ENCODE measurements at regions not wholly inside any gene's neighbourhood (a gene's known extent, or its start where the extent isn't known, plus 50 kb on each side); places are given as distances from the start of the nearest gene placed in this dataset.

DNA sequence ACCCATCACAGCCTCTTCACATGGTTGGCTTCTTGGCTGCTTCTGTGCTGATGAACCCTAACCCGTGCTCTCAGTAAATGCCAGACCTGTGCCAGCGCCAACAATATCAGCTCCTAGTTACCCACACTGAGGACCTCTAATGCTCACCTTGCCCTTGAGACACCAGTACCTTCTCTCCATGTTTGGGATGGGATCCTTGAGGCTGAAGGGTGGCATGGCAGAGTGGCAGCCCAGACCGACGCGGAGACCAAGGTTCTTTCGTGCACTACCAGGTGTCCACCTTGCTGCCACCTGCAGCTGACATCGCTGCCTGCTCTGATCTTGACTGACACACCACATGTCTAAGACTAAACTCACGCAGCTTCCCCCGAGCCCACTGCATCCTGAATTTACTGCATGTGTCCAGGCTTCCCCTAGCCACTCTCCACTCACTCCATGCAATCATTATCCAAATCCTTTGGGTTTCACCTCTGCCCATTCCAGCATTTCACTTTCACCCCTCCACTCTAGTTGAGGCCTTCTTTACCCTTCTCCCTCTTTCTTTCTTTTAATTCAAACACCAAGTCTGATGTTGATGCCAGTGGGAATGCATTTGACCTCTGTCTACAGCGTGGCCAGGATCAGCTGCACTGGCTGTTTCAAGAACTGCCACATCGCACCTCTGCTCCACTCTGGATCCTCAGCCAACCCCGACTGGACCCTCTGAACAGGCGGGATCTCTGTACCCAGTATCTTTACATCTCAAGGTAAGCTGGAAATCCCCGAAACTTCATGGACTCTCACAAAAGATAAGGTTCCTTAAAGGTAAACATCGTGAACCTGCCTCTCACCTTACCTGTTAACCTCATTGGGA is 294.9 kb downstream of the GLRX3 start:
- DNase-seq: no peak

DNA sequence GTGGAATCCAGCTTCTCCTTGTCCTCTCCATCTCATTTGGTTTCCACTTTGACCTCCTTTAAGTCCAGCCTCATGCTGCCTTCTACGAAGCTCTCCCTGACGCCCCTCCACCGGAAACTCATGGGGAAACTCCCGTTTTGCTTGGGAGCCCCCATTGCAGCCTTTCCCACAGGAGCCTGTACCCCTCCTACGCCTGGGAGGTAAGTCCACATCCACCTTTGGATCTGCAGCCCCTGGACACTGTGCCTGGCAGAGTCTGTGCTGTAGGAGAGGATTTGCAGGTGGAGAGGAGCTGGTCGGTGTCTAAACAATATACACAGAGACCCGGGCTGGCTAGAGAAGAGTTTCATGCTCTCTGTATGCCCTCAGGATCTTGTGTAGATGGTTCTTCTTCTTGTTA is 296.1 kb downstream of the GLRX3 start:
- DNase-seq: no peak

DNA sequence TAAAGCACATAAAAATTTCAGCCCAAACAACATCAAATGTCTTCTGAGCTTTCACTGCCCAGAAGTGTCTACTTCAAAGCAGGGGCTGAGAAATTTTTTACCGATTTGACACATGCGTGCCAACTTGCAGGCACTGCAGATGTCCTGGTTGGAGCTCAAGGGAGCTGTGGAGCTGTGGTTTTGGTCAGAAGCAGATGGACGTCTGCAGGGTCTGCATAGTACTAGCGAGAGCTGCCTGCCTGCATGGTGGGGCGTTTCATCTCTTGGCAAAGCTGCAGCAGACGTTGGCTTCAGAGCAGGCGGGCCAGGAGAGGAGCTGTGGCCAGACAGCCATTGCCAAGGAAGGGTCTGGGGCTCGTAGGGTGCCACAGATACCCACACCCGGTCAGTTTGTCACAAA is 296.7 kb downstream of the GLRX3 start:
- no peak for DNase-seq

DNA sequence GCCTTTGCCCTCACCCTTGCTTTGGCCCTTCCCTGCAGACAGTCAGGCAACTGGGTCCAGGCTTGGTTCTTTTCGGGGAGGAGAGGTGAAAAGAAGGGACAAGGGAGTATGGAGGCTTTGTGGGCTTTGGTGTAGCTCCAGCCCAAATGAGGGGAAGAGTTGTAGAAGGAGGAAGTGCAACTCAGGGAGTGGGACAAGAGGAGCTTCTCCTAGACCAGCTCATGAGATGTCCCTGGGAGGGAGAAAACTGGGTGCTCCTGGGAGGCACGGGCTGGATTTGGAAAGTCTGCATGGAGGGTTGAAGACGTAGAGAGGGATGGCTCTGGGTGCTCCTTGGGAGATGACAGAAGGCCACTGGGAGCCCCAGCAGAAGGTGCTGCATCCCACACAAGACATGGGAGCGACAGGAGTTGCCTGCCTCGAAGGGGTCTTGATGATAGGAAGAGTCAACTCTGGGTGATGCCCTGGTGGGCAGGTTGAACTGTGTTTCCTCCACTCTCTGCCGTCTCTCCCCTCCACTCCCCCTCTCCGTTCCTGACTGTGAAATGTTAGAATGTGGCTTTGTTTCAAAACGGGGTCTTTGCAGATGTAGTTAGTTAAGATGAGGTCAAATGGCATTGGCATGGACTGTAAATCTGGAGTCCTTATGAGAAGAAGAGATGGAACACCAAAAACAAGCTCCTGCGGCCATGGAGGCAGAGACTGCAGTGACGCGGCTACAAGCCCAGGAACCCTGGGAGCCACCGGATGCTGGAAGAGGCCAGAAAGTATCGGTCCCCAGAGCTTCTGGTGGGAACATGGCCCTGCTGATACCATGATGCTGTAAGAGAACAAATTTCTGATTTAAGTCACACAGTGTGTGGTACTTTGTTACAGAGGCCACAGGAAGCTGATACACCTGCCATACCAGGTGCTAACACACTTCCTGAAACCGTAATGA is 298.5 kb downstream of the GLRX3 start:
- DNase-seq: no peak

DNA sequence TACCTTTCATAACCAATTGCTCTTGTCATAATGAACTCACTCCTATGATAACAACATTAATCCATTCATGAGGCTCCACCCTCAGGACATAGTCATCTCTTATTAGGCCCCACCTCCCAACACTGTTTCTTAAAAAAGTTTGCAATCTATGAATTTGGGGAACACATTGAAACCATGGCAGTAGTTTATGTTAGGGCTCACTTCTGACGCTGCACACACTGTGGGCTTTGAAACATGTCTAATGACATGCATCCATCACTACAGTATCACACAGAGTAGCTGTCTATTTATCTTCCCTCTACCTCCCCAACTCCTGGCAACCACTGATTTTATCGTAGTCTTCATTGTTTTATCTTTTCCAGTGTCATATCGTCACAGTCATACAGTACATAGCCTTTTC is 299.8 kb downstream of the GLRX3 start:
- DNase-seq: no peak

DNA sequence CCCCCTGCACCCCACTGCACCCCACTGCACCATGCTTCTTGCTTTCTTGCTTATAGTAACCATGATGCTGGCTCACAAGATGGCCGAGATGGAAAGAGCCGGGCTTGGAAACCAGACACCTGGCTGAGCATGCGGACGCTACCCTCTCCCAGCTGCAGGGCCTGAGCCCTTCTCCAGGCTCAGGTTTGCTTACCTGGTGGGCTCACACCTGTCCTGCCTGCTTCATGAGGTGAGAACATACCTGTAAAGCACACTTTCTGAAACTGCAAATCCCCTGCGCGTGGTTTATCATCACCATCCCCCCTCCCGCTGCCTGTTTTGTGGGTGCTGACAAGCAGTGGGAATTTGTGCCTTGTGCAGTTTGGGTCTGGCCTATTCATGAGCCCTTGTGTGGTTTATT is 302.7 kb downstream of the GLRX3 start:
- DNase-seq: no peak

DNA sequence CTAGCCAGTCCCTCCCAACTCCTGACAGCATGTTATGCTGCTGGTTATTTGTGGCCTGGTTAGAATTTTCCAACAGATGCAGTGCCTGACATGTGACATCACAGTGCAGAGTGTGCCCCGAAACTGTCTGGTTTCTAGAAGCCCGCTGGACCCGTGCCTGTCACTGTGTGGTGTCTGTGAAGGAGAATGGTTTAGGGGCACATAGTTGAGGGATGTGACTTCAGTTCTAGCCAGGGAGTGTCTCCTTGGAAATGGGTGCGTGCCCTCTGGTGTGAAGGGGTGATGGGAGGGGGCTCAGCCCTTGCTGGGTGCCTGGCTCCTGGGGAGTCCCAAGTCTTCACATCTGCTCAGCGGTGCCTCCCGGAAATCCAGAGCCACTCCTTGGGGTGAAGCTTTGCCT is 303.6 kb downstream of the GLRX3 start:
- DNase-seq: no peak

DNA sequence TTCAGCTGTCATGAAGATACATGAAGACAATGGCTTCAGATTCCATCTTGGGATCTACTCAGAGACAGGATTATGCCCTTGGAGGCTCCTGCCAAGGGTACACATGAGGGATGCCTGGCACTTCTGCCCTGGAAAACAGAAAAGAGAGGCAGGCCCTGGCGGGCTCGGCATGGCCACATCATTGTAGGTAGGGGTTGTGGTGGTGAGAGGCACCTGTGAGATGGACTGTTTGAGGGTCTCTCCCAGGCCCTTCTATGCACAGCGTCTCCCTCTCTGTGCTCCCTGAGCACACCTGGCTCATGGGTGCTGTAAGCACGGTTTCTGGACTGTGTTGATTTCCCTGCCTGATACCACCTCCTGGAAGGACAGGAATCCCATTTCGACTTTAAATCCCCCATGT is 304.3 kb downstream of the GLRX3 start:
- no peak for DNase-seq

DNA sequence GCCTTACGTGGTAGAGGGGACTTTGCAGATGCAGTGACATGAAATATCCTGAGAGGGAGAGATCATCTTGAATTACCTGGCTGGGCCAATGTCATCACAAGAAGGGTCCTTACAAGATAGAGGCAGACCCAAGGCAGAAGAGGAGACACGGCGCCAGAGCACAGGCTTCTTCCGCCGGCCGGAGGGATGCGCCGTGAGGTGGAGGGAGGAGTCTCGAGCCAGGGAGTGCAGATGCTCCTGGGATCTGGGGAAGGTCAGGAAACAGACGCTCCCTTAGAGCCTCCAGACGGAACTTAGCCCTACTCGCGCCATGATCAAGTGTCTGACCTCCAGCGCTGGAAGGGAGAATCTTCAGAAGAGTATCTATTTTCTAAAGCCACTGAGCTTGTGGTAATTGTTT is 304.8 kb downstream of the GLRX3 start:
- no peak for DNase-seq

DNA sequence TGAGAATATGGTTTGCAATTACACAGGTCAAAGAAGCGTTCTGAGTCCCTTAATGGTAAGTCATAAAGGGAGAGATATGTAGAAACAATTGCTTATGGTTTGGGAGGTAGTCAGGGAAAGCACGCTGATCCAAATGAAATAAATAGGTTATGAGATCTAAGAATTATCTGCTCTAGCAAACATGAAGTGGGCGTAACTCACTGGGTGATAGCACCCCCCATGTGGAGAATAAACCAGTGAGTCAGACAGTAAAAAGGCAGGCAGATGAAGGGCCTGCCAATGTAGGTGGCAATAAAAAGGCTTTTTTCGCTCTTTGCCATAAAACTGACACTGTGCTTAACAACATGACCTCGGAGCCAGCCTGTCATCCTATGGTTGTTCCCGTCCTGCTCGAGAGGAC is 306.9 kb downstream of the GLRX3 start:
- DNase-seq: no peak

DNA sequence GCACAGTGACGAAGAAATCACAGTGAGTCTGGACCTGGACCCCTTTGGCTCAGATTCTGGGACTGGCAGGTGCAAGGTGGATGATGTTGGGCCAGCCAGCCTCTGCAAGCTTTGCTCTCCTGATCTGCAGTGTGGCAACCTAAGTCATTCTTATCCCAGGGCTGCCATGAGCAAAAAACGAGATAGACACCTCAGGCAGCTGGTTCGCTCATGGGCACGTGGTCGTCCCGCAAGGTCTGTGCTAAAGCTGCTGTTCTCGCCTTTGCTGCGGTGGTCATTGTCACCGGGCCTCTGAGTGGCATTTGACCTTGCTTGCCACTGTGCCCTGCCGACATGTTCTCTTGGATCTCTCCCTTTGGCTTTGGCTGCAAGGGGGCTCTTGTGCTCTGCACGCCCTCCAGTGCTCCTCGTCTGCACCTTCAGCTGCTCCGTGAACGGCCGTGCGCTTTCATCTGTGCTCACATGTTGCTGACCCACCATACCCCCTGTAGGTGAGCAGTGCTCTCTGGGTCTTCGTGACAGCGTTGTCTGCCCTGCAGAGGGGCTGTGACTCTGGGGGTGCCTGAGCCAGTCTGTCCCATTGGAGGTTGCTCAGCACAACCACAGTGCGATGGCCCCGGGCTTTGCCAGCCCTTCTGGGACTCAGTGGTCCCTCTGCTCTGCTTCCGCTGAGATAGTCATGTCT is 317.0 kb downstream of the GLRX3 start:
- DNase-seq: no peak

DNA sequence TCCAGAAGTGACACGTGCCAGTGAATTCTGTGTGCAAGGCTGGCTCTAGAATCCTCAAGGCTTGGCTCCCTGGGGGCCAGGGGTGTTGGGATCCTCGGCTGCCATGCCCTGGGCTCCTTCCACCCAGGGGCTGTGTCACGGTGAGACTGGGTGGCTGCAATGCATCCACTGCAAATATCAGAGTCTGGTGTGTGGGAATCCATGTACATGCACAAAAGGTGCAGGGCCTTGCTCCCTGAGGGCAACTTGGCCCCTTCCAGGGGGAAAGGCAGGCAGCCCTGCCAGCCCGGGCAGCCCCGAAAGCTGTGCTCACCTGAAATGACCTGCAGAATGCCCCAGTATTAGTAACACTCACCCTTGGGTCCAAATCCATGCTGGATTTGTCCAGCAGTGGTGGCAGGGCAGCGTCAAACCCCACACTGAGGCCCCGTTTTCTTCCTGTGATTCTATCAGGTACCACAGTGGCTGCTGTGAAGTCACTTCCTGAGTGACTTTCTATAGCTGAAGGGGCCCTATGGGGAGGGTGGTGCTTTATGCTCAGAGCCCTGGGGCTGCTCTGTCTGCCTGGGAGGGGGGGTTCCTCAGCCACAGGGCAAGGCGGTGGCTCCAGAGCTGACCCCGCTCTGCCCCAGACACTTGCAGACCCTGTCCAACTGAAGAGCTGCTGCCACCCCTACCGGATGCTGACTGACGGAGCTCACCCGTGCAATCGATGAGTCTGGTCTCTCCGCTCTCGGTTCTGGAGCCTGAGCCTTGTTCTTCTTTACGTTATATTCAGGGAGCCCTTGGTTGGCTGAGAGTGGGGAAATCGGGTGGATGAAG is 317.7 kb downstream of the GLRX3 start:
- DNase-seq: no peak

DNA sequence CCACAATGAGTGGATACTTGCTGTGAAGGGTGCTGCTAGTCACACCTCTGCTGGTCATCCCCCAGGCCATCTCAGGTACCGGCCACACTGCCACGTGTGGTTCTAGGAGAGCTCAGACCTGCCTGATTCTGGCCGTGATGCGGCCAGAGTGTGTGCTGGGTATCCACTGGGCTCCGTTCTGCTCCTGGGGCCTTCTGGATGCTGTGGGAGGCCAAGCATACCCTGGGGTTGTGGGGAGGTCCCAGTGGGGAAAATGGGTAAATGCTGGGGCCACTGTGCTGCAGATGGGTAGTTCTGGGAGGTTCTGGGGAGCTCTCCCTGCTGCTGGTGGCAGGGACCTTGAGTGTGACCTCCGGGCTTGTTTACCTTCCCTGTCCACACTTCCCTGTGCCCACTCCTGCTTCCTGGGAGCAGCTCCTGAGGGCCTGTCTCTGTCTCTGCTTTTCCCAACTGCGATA is 318.4 kb downstream of the GLRX3 start:
- no peak for DNase-seq

DNA sequence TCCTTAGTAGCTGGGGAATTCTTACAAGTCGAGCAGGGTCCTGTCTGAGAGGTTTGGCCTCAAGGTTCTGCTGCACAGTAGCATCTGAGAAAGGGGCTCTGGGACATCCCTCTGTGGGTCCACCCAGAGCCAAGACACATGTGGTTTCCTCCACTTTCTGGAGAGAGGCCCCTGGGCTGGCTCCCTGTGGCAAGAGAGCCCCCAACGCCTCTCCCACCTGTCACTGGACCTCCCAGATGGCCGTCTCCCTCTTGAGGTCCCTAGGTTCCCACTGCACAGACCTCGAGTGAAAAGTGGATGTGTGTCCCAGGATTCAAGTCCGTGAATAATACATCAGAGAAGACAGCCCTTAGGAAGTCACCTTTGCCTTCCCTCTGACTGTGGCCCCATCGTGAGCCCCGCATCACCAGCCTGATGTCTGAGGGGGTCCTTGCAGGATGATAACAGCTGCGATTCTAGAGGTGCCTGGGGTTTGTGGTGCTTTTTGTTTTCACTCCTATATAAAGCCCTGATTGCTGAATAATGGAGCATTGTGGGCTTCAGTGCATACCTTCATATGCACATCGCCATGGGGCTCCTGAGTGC is 319.0 kb downstream of the GLRX3 start:
- no peak for DNase-seq

DNA sequence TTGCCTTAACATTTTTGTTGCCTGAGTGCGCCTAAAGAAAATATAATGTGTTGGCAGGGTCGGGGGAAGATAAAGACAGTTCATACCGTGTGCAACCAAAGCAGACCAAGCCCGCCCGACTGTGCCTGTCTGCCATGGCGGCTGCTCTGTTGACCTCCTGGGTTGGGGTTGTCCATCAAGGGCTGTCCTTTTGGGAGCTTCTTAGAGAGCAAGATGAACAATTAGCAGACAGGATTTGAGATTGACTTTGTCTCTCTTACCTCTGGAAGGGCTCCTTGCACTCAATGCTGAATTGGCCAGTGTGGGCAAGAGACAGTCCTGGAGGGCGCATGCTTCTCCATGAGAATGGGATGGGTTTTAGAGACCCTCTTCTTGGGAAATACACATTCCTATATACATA is 319.6 kb downstream of the GLRX3 start:
- no peak for DNase-seq

DNA sequence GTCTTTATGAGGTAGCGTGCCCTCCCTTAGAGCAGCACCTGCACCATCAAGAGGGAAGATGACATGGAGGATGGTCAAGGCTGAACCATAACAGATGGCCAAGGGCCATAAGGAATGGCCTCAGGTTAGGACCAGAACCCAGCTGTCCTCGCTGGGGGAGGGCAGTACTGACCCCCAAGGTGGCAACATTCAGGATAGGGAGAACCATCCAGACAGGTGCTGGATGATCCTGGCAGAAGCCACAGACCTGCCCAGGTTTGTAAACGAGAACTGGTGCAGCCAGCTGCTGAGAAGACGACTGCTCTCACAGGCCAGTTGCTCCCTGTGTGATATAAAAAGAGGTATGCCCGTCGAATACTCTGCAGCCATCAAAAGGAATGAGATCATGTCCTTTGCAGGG is 320.4 kb downstream of the GLRX3 start:
- DNase-seq: no peak

DNA sequence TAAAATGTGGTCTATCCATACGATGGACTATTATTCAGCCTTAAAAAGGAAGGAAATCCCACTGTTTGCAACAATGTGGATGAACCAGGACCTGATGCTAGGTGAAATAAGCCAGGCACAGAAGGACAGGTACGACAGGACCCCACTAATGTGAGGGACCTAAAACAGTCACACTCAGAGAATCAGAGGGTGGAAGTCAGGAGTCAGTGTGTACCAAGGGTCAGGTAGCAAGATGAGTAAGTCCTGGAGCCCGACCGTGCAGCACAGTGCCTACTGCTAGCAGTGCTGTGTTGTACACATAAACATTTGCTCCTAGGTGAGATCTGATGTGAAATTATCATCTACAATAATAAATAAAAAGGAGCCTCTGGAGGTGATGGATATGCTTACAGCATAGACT is 322.3 kb downstream of the GLRX3 start:
- DNase-seq: no peak

DNA sequence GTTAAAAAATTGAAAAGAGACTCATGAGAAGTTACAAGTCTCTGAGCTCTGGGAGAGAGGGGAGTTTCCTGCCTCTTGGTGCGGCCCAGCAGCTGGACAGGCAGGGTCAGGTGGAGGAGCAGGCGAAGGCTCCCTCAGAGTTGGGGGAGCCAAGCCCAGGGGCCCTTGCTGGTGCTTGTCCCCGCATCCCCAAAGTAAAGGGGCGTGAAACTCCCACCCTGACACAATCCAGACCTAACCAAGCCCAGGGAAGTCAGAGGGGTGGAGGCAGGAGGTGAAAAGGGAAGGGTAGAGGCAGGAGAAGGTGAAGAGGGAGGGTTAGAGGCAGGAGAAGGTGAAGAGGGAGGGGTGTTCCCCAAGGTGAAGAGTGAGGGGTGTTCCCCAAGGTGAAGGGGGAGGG is 322.8 kb downstream of the GLRX3 start:
- DNase-seq: no peak

DNA sequence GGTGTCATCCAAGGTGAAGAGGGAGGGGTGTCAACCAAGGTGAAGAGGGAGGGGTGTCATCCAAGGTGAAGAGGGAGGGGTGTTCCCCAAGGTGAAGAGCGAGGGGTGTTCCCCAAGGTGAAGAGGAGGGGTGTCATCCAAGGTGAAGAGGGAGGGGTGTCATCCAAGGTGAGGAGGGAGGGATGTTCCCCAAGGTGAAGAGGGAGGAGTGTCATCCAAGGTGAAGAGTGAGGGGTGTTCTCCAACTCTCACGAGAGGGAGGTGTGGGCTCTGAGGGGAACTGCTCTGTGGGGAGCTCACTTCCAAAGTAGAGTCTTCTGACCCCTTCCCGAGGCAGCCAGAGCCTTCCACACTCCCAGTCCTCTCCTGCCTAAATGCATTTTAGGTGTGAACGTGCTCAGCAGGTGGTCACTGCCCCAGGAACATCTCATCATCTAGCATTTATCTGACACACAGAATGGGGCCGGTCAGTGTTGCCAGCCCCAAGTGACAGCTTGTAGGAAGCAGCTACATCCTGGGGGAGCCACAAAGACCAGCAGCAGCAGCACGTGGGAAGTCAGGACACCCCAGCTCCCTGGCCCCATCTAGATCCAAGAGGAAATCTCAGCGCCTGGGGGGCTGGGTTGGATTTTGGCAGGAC is 323.8 kb downstream of the GLRX3 start:
- no peak for DNase-seq

DNA sequence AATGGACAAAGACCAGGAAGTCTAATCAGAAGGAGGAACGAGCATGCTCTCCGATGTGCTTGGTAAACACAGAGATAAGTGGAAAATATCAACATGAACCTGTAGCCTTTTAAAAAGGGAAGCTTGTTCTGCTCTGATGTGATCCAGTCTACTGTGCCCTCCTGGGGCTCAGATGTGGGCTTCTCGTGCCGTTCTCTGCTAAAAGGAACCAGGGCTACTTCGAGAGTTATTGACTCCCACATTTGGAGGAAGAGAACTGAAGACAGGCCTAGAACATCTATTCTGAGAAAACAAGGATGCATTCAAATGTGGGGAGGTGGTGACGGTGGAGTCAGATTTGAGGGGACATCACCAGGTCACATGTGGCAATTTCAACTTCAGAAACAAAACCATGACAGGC is 325.4 kb downstream of the GLRX3 start:
- no peak for DNase-seq

DNA sequence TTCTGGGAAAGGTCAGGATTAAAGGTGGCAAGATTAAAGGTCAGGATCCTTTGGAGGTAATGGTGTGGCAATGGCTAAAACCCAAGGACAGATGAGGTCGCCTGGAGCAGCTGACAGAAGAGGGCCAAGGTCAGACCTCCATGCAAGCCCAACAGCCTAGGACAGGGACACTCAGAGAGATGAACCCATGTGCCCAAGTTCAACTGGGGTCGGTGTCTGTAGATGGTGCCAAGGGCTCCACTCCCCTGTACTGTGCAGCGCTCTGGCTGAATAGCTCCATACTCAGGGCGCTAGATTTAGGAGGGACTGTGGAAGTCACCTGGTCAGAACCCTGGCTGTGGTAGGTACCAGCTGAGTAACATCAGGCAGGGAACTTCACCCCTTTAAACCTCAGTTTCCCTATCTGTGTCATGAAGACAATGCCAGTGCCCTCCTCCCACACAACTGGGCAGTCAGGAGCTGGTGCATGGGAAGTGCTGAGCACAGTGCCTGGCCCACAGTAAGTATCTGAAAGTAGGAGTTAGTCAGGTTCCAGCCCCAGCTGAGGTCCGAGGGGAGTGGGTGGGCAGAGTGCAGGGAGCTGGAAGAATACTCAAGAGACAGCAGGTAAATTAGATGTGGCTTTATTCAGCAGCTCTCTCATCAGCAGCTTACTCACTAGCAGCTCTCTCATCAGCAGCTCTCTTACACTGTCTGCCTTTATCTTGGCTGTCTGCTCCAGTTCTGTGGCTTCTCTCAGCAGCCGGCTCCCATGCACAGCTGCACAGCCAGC is 327.1 kb downstream of the GLRX3 start:
- DNase-seq: no peak
